NB4 (cell line): ENCODE measurements at regions not wholly inside any gene's neighbourhood (a gene's known extent, or its start where the extent isn't known, plus 50 kb on each side); places are given as distances from the start of the nearest gene placed in this dataset.

Experiments used
- POLR2A ChIP-seq: IDR thresholded peaks from 2 replicates; pipeline ENCODE4 v1.6.1; 2011; ENCODE audit warnings: mild to moderate bottlenecking; ENCODE audit not compliant: insufficient read length; ENCODE audit errors: extremely low read depth
- TF ChIP-seq, protein P1 (sequence below): IDR thresholded peaks from one replicate; pipeline ENCODE4 v1.5.1; 2012; ENCODE audit warnings: low read depth, low read length
- TF ChIP-seq, protein P2 (sequence below): IDR thresholded peaks from 2 replicates; pipeline ENCODE4 v1.6.1; 2011; ENCODE audit warnings: low read depth, low read length

GRCh38 chr1:5705751-5706150 lies 286.5 kb downstream of the NPHP4 start:
- TF ChIP-seq, protein P1, sequence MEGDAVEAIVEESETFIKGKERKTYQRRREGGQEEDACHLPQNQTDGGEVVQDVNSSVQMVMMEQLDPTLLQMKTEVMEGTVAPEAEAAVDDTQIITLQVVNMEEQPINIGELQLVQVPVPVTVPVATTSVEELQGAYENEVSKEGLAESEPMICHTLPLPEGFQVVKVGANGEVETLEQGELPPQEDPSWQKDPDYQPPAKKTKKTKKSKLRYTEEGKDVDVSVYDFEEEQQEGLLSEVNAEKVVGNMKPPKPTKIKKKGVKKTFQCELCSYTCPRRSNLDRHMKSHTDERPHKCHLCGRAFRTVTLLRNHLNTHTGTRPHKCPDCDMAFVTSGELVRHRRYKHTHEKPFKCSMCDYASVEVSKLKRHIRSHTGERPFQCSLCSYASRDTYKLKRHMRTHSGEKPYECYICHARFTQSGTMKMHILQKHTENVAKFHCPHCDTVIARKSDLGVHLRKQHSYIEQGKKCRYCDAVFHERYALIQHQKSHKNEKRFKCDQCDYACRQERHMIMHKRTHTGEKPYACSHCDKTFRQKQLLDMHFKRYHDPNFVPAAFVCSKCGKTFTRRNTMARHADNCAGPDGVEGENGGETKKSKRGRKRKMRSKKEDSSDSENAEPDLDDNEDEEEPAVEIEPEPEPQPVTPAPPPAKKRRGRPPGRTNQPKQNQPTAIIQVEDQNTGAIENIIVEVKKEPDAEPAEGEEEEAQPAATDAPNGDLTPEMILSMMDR = no peak
- no peak for TF ChIP-seq POLR2A
- TF ChIP-seq, protein P2, sequence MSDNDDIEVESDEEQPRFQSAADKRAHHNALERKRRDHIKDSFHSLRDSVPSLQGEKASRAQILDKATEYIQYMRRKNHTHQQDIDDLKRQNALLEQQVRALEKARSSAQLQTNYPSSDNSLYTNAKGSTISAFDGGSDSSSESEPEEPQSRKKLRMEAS = no peak
